ENCODE measurements at regions not wholly inside any gene's neighbourhood (a gene's known extent, or its start where the extent isn't known, plus 50 kb on each side); places are given as distances from the start of the nearest gene placed in this dataset.
"Not testable (repeated sequence)": the region's sequence is repeated elsewhere in the genome, so short reads cannot be mapped to it uniquely, and the experiment has no call there.

- DNase-seq, result no peak
Observed at GRCh38 chr13:62781866-62782265, 1366.2 kb upstream of the PCDH20 start.

GRCh38 chr13:62779161-62779560, 1363.5 kb upstream of the PCDH20 start:
- DNase-seq, result no peak

DNA sequence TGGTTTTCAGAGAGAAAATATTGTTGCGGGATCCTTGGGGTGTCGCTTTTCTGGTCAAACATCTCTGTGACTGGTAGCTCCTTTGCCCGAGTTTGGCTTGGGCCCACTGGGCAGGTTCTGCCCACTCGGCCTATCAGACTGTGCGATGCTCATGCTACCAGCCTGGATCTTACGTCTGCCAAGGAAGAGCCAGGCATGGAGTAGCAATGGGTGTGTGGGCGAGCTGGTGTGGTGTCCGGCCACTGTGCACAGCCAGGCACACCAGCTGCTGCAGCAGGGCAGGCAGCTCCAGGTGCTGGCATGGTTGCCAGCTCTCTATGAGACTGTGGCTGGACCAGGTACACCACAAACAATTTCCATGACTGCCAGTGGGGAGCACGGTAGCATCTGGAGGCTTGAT, 1351.8 kb upstream of the PCDH20 start:
- no peak for DNase-seq

- DNase-seq, result no peak
Observed at GRCh38 chr13:62760724-62761123, 1345.1 kb upstream of the PCDH20 start.

DNA sequence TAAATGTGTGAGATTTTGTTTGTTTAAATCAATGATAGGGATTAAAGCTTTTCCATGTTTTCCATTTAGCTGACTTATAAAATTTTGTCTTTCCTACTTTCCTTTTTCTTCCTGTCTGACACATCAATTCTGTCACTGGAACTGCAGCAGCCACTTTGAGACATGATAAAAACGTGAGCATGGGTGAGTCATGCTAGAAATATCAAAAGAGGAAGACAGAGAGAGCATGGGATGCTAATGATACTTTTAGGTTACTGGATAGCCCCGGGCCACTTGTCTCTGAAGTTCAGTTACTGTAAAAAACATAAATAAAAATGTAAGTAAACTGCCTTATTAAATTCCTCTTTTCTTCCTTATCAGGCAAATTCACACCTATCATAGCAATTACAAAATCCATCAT, 1332.0 kb upstream of the PCDH20 start:
- no peak for DNase-seq

- no peak for DNase-seq
Observed at GRCh38 chr13:62747152-62747551, 1331.5 kb upstream of the PCDH20 start.

- not testable (repeated sequence) for DNase-seq
Observed at GRCh38 chr13:62729746-62730145, 1314.1 kb upstream of the PCDH20 start.

DNA sequence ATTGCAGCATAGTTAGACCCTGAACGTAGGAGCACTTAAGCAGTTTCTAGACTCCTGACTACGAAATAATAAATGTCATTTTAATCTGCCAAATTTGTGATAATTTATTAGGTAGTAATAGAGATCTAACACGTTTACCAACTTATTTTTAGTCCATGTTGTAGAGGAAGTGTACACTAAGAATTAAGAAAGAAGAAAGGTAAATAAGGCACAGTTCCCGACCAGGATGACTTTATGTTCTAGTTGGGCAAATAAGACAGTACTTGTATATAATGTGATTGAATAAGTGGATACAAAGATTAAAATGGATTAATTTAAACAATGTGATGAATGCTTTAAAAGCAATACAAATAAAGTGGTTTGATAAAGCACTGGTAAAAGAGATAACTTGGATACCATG, 1306.2 kb upstream of the PCDH20 start:
- DNase-seq, result no peak

DNA sequence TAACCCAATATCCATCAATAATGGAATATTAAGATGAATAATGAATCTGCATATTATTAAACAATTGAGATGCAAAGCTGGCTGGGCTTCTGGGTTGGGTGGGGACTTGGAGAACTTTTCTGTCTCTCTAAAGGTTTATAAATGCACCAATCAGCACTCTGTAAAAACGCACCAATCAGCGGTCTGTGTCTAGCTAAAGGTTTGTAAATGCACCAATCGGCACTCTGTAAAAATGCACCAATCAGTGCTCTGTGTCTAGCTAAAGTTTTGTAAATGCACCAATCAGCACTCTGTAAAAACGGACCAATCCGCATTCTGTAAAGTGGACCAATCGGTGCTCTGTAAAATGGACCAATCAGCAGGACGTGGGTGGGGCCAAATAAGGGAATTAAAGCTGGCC, 1296.3 kb upstream of the PCDH20 start:
- DNase-seq, result not testable (repeated sequence)

DNA sequence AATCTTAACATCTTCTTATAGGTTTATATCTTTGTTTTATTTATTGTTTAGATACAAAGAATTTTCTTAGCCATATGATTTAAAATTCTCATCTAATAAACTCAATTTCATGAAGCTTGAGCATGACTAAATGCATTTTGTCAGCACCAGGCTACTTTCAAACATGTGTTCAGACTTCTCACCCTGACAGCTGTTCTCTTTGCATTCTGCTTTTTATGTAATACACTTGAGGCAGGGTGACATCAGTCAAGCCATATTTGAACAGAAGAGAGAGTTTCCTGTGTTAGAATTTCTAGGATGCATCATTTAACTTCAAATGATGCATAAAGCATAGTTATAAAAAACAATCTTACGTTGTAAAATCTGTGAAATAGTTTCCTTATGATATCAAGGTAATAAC, 1295.1 kb upstream of the PCDH20 start:
- DNase-seq, result no peak

DNA sequence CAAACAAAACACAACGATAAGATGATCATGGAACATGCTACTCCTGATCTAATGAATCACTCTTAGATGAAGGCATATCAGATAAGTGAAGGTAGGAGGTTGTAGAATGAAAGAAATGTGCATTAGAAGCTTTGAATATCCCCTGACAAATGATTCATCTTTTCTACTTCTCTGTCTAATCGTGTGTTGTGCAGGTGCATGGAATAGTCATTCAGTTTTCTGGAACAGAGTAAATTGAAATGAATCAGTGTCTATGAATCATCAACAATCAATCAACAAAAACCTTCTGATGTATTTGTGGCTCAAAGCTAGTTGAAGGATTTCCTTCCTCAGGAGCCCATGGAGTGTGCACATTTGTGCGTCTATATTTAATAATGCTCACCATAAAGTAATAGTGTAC, 1290.4 kb upstream of the PCDH20 start:
- DNase-seq, result no peak

DNA sequence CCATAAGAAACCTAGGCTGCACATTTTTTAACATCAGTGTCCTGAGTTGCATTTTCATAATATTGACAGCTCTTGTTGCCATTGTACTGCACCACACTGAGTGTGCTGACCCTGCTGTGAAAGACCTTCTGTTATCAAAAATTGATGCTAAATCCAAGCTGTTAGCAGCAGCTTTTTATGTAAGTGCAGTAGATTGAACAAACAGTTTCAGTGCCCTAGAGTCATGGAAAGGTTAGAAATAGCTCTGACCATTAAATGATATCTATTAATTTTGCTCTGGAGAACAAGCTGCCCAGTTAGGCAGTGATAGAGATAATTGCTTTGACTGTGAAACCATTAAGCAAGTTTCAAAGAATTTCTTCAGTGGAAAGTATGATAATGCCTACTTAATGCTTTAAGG, 1289.2 kb upstream of the PCDH20 start:
- DNase-seq, result no peak

DNA sequence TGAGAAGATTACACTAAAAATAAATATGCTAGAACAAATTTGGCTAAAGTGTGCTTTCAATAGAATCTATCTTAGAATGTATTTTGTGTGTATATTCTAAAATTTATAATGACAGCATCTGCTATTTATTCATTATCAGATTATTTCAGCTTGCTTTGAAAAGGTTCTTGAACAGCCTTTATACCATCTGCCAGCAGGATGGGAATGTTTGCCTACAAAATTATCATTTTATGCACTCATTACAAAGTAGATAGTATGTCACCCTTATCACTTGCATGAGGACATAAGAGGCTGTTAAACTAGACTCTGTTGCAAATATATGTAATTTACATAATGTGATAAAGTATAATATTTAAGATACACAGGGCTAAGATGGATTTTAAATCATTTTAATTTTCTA, 1286.9 kb upstream of the PCDH20 start:
- DNase-seq, result peak; percentile 59 to 69

GRCh38 chr13:62697701-62698100, 1282.1 kb upstream of the PCDH20 start:
- no peak for DNase-seq

GRCh38 chr13:62696490-62696889, 1280.8 kb upstream of the PCDH20 start:
- no peak for DNase-seq

- DNase-seq, result no peak
Observed at GRCh38 chr13:62687732-62688131, 1272.1 kb upstream of the PCDH20 start.

DNA sequence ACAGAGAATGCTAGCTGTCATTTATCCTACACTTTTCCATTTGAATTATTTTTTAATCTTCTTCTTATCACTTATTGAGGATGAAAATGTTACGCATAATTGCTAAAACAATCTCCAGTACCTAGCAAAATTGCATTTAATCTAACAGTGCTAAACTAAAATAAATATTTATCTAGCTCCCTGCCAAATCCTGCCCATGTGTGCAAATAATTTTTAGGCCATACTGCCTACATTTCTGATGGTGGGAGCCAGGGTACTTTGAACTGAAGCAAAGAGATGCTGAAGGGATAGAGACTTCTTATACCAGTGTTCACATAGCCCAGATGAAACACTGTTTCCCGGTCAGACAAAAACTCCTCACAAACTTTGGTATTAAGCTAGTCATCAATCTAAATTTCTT, 1268.7 kb upstream of the PCDH20 start:
- peak in 1 of 2 experiments; percentile 18 for DNase-seq

- no peak for DNase-seq
Observed at GRCh38 chr13:62682788-62683187, 1267.1 kb upstream of the PCDH20 start.

GRCh38 chr13:62678039-62678438, 1262.4 kb upstream of the PCDH20 start:
- DNase-seq, result no peak

DNA sequence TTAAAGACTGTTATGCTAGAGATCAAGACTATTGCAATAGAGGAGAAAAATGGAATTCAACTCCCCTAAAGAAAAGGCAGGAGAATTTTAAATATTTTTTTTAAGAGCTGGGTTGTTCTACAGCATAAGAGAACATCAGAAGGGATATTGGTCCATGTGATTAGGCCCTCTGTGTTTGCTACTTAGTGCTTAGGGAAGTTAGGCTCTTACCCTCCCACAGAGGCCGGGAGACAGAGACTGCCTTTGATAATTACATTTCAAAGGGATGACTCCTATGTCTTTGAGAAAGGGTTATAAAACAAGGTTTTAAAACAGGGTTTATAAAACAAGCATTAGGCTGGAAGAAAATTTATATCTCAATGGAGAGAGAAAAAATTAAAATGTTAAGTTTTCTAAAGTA, 1248.1 kb upstream of the PCDH20 start:
- no peak for DNase-seq

- DNase-seq, result no peak
Observed at GRCh38 chr13:62659365-62659764, 1243.7 kb upstream of the PCDH20 start.

DNA sequence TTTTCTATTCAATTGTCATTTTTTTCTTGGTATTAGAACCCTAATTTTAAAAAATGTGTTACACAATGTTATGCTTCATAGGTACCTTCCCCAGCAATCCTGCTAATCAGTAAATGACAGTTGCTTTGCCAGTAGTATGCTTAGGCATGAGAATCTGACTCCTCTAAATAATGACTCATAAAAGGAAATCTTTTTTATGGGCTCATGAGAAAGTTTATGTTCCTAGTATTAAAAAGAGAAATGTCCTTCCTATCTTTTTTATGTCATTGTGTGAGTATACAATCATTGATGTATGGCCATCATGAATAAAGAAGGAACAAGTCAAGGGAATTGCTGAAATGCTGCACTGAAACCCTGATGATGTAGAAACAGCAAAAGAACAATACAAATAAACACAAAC, 1237.7 kb upstream of the PCDH20 start:
- DNase-seq, result no peak

DNA sequence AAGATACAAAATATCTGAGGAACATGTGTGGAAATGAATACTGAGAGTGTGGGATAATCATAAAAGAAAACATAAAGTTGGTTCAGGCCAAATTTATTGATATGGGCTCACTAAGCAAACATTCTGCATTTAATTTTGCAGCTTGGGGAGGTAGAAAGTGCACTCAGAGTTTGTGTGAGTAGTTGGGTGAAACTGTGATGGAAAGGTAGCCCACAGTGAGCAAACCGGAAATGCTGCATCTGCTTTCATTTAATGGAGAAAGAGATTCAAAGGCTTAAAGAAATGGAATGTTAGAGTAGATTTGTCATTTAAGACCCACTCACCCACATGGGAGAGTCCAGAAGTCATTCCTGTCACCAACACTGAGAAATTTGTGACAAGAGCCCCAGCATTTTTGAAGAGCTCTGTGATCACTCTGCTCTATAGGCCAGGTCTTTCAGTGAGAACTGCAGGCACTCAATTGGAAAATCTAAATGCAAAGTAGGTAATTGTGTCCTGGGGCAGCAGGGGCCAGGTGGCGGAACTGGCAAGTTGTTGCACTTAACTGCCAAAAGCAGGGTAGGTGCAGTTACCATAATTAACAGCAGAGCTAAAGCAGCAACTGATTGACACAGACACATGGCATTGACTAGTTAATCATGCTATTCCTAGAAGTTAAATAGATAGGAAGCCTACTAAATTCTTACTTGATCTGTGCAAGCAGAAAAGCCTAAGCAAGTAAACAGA, 1228.3 kb upstream of the PCDH20 start:
- no peak for DNase-seq

GRCh38 chr13:62643007-62643483, 1227.4 kb upstream of the PCDH20 start:
- no peak for DNase-seq

DNA sequence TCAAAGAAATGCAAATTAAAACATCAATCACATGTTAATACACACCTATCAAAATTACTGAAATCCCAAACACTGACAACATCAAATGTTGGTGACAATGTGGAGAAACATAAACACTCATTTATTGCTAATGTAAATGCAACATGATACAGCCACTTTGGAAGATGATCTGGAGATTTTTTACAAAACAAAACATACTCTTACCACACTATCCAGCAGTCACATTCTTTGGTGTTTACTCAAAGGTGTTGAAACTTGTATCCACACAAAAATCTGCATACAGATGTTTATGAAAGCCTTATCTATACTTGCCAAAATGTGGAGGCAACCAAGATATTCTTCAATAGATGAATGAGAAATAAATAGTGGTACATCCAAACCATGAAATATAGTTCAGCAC, 1219.5 kb upstream of the PCDH20 start:
- no peak for DNase-seq

All from NCI-H1930 (cell line).